GM18499 (cell line): ENCODE measurements at regions not wholly inside any gene's neighbourhood (a gene's known extent, or its start where the extent isn't known, plus 50 kb on each side); places are given as distances from the start of the nearest gene placed in this dataset.
"Not testable (repeated sequence)": the region's sequence is repeated elsewhere in the genome, so short reads cannot be mapped to it uniquely, and the experiment has no call there.

Experiments used
- ATAC-seq: cut with Tn5 transposase; IDR thresholded peaks from one replicate; pipeline ENCODE4 v1.9.1; 2021; ENCODE audit warnings: moderate number of reproducible peaks; ENCODE audit not compliant: insufficient read depth, unreplicated experiment

DNA sequence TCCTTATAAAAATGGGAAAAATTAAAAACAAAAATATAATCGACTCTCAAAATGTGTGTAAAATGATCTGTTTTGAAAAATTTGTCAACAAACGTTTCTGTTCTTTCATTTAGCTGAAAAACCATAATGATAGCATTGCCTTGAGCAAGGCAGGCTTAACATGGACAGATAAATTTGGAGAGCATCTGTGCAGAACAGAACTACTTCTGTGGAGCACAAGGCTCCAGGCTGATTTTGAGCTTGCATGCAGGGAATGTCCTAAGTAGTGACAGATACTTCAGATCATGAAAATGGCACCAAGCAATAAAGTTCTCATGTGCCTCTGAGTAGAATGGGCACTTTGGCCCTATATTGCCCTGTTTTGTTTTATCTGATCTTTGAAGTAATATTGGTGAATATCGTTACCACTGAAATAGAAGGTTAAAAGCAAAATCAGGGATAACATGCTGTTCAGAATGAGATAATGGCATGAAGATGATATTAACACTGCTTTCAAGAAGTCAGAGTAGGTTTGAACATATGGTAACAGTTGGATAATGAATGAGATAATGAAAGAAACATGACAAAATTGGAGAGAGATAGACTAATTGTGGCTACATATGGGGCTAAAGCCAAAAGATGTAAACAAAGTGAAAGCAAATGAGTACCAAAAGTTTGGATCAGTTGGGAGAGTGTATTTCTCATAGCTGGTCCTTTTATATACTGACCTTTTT, 730.5 kb upstream of the CCDC179 start:
- no peak for ATAC-seq

DNA sequence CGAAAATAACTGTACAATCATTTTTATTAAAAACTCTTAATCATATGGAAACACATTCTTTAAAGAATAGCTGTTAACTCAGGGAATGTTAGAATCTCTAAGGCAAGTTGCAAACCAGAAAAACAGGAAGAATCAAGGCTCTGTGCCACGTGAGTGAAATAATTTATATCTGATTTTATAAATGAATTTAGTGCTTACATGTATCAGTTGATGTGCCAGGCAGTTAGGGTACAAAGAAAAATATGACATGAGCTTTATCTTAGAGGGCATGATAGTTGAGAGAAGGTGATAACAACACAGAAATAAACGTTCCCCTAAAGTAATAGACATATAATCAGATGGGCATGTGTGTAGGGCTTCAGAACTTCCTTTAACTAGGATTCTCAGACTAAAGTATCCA, 734.5 kb upstream of the CCDC179 start:
- ATAC-seq = no peak

DNA sequence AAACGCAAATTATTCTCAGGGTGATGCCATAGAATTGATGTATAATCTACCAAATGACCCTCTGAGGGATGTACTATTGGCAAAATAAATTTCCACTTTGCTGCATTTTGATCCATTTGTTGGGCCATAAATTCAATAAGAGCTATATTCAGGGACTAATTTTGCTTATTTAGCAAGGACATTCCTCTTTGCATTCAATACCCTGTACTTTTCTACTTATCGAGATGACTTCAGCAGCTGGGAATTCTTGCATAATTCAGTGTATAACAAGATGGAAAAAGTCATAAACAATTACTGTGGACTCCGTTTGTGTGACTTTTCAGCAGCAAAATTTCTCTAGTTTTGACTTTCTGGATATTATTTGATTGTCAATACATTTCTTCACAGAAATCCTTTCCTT, 744.7 kb upstream of the CCDC179 start:
- no peak for ATAC-seq

DNA sequence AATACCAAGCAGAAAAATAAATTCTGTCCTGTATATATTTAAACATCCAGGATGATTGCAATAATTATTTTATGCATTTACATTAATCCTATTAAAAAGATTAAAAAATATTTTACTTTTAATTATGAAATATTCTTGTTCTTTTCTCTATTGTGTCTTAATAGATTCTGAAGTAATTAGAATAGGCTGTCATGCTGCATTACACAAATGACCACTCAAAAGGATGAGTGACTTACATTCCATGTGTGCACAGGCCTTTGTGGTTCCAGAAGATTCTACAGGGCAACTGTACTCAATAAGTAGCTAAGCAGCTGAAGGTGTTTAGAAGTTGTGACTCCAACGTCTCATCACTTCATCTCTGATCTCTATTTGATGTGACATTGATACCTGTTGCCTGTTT, 745.9 kb upstream of the CCDC179 start:
- no peak for ATAC-seq

GRCh38 chr11:23611726-23612125, 751.5 kb upstream of the CCDC179 start:
- ATAC-seq = no peak

DNA sequence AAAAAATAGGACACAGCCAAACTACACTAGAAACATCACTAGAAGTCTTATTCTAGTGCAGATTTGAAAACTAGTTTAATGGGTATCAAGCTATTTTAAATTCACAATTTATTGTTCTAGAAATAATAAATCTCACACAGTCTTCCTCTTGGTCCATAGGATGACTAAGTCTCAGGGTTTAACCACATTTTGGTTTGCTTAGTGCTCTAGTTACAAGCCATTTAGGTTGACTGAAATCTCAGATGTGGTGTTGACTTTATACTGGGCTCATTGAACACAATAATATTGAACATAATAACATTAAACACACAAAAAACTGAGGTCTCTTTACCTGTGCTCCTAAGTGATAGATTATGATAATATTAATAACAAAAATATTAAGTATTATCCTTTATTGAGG, 760.3 kb upstream of the CCDC179 start:
- no peak for ATAC-seq

DNA sequence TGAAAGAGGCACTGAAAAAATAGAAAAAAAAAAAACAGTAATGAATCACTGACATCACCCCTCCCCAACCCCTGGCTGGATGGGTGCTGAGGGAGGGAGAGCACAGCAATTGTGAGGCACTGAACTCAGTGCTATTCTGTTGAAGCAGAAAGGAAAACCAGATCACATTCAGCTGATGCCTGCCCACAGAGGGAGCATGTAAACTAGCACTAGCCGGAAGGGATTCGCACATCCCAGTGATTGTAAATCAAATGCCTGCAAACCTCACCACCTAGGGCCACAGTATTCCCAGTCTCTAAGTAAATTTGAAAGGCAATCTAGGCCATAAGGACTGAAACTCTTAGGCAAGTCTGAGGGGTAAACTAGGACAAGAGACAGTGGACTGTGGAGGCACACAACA, 772.0 kb upstream of the CCDC179 start:
- no peak for ATAC-seq

DNA sequence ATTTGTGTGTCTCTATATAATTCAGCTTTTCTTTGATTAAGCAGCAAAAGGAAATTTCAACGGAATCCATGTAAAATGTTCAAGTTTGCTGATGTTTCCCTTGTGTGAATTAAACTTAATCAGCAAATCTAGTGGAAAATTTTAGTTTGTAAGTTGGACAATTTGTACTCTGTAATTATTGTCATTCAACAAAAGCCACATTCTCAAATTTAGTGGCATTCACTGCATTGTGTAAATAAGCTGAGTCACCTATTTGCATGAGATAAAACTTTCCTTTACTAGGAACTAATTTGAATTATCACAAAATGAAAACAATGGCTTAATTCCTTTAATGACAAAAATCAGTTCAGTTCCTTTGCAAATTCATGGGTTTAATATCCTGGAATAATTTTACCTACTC, 784.2 kb upstream of the CCDC179 start:
- ATAC-seq = no peak

GRCh38 chr11:23652336-23652735, 792.1 kb upstream of the CCDC179 start:
- ATAC-seq = not testable (repeated sequence)

DNA sequence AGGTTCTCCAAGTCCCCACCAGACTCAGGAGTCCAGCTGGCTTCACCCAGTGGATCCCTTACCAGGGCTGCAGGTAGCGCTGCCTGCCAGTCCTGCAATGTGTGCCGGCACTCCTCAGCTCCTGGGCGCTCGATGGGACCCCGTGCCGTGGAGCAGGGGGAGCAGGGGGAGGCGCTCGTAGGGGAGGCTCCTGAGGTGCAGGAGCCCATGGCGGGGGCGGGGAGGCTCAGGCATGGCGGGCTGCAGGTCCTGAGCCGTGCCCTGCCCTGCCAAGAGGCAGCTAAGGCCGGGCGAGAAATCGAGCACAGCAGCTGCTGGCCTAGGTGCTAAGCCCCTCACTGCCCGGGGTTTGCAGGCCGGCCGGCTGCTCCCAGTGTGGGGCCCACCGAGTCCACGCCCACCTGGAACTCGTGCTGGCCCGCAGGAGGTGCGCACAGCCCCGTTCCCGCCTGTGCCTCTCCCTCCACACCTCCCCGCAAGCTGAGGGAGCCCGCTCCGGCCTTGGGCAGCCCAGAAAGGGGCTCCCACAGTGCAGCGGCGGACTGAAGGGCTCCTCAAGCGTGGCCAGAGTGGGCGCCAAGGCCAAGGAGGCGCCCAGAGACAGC, 792.9 kb upstream of the CCDC179 start:
- no peak for ATAC-seq

DNA sequence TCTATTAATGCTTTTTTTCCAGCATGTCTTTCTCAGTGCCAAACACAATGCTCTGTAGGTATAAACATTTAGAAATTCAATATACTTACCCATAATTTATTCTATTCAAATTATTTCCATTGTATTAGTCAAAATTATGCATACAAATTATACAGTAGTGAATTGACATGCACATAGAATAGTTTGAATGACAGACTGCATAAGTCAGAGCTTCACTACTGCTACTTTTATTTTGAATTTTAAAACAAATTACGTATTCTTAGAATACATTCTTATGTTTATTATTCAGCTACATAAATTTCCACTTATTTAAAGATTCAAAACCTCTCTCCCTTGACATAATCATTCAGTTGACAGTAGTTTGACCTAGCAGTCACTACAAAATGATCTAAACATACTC, 808.0 kb upstream of the CCDC179 start:
- no peak for ATAC-seq

DNA sequence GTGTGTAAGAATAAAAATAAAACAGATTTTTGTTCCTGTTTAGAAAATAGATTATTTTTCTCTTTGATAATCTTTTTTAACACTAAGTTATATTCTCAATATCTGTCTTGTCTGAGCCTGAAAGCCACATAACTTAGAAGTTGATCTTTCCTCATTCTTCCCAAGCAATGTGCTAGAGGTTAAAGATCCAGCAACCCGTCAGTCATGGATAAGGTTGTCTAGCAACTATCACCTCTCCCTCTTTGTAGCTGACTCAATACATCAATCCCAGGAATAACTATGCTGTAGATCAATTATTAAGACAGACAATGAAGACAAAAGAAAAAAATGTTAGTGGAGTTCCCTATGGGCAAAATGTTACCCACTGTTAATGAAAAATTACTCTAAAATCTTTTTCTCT, 813.1 kb upstream of the CCDC179 start:
- no peak for ATAC-seq

DNA sequence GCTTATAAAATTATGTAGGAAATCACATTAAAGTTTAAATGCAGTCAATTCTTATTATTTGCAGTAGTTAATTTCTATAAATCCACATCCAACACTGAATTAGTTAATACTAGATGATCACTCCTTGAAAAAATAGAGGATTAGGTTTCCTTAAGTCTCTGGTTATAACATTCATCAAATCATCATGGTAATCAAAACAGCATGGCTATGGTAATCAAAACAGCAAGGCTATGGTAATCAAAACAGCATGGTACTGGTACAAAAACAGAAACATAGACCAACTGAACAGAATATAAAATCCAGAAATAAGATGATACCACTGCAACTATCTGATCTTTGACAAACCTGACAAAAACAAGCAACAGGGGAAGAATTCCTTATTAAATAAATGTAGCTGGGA, 814.6 kb upstream of the CCDC179 start:
- no peak for ATAC-seq

GRCh38 chr11:23679041-23679440, 817.8 kb upstream of the LUZP2 start:
- ATAC-seq = no peak

DNA sequence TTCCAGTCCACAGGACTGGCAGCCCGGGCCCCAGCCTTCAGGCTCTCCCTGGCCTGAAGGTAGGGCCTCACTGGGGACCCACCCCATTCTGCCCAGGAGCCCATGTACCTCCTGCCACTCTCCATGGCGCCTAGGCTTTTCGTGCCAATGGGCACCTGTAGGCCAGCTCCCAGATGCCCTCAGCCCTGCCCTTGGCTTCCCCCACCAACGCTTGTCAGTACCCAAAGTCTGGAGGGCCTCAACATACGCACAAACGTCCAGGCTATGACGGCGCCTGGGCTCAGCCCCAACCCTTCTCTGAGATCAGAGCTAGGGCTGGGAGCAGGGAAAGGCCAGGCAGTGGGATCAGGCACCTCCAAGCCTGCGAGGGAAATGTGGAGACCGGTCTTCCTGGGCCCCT, 816.9 kb upstream of the LUZP2 start:
- ATAC-seq = no peak

- no peak for ATAC-seq
These were observed 816.2 kb upstream of the LUZP2 start for GRCh38 chr11:23680488-23681230.

DNA sequence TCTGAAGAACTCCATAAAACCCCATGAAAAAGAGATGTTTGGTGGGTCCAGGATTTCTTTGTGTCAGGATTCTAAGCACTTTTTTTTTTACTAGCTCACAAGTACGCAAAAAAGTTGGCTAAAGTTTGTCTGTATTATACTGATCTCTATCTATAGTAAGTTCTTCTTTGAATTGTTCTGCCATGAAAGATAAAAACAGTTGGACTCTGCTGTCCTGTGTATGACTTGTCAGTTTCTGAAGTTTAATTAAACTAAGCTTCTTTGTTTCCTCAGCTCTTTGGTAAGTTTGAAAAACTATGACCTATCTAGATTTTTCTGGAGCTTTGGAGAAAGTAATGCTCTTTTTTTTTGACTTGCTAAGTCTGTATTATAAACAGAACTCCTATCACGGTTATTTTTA, 812.2 kb upstream of the LUZP2 start:
- no peak for ATAC-seq

DNA sequence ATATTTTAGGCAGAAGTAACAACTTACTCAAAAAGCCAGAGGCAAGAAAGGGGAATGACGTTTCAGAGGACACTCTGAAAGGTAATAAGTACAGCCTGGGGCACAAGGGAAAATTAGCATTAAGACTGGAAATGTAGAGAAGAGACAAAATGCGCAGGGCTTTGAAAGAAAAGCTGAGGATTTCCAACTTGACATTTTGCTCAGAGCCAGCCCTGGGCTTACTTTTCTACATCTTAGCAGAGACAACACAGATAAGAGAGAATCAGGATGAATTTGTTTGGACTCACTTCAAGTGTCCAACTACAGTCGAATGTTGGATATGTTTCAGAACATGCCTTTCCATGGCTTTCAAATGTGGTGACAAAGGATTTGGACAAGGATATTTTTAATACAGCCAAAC, 808.9 kb upstream of the LUZP2 start:
- ATAC-seq = no peak

DNA sequence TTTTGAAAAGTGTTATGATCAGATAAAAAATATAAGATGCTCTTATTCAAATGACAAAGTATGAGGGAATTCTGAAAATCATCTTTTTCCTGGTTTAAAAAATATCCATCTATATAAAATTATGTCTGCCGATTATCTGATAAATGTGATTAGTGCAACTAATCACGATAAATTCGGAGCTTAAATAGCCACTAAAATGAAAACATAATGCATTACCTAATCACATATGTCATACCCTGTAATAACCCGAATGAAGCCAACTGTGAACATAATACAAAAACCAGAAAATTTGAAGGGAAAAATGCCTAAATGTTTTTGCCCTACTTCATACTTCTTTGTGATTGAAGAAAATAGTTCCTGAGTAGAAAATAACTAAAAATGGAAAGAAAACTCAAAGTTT, 808.4 kb upstream of the LUZP2 start:
- no peak for ATAC-seq

DNA sequence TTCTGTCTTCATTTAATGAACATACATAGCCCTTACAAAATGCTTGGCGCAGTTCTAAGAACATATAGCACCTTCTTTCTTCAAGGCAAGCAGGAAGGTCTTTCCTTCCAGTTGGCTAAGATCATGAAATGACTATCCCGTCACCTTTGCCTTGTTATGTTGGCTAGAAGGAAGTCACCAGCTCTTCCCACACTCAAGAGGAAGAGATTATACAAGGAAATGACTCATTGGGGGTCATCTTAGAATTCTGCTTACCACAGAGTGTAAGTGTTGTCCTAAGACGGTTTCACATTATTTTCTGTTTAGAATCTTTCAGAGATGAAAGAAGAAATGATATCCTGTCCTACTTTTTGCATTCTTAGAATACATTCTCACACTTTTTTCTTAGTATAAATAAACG, 808.0 kb upstream of the LUZP2 start:
- ATAC-seq = no peak

DNA sequence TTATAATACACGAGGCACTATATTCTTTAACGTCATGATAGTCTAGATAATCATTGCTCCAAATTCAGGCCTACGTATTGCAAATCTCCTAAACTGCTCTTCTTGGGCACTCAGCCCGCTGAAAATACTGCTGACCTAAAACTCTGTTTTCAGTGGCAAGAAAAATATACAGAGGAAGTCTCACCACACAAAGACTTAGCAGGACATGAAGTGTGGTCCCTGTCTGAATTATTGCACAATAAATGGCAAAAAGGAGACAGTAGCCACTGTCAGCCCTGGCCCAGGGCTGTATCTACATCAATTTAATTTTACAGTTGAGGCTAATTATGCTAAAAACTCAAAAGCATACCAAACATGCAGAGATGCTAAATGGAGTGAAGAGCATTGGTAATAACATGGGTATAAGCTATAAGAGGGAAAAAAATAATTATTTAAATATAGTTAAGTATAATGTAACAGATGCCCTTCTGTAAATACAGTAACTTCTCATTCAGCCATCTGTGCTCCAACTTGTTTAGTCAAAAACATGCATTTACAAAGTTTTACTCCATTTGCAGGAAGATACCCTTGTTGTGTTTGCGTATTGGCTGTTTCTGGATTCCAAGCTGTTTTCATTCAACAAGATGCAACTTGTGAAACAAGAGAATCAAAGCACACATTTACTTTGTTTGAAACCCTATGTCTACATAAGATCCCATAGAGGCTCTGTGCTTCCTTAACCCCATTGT, 800.0 kb upstream of the LUZP2 start:
- ATAC-seq = no peak
